T-helper 2 cell (primary cell): ENCODE measurements at regions not wholly inside any gene's neighbourhood (a gene's known extent, or its start where the extent isn't known, plus 50 kb on each side); places are given as distances from the start of the nearest gene placed in this dataset.

Experiments used
- DNase-seq, 5 experiments: peaks; one replicate each; pipeline versions ENCODE4 v3.0.0 to v3.0.0-alpha.2; 2012 to 2022

DNA sequence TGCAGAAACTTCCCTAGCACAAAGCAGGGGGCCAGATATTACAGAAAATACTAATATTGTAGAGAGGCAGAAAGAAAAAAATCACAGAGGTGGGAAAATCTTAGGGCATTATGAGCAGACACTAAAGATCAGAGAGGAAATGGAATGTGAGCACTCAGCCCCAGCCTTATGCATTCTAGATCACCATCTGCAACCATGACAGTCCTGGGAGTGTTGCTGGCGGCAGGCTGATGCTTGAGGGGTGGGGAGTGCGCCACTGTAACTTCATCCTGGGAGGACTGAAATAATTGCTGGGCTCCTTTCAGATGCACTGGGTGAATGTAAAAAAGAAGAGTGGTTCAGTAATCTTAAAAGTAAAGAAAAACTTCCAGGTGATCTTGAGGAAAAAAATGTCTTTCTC is 427.6 kb upstream of the SEMA6D start:
- no peak for DNase-seq

DNA sequence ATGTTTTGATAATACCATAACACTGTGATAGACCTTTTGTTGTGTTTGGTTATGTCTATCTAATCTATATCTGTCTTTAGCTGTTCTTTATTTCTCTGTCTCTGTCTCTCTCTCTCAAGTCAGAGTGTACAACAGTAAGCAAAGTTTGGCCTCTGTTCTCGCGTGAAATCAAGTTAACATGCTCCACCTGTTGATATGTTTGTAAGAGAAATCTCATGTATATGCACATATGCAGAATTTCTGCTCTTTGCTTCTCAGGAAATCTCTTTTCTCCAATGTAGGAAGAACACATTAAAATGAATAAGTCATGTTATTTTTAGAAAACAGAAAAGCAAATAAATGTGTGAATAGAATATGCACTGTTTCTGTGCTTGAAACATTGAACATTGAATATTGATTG is 425.5 kb upstream of the SEMA6D start:
- no peak for DNase-seq

- DNase-seq = no peak
These were observed 424.6 kb upstream of the SEMA6D start for GRCh38 chr15:47292638-47293190.

GRCh38 chr15:47293466-47294162 is 423.7 kb upstream of the SEMA6D start:
- DNase-seq = no peak

DNA sequence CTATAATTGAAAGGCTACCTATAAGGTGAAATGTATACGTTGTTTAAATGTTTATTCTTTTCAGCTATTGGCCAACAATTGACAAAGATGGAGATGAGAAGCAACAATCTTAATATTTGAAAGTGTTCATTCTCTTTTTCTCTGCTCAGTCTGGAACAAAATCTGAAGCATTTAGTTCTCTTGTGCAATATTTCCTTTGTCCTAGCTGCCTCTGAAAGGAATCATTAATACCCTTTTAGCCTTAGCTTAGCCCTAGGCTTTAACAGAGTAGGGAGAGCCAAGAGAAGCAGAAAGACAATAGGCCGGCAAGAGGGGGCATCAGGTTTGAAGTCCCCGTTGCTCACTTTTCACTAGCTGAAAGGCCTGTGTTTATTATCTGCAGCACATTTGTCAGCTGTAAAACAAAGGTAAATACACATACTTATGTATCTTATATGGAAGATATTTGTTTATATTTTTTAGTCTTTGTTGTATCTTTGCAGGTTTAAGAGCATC is 422.5 kb upstream of the SEMA6D start:
- no peak for DNase-seq

- DNase-seq = no peak
These were observed 420.4 kb upstream of the SEMA6D start for GRCh38 chr15:47296881-47297280.

DNA sequence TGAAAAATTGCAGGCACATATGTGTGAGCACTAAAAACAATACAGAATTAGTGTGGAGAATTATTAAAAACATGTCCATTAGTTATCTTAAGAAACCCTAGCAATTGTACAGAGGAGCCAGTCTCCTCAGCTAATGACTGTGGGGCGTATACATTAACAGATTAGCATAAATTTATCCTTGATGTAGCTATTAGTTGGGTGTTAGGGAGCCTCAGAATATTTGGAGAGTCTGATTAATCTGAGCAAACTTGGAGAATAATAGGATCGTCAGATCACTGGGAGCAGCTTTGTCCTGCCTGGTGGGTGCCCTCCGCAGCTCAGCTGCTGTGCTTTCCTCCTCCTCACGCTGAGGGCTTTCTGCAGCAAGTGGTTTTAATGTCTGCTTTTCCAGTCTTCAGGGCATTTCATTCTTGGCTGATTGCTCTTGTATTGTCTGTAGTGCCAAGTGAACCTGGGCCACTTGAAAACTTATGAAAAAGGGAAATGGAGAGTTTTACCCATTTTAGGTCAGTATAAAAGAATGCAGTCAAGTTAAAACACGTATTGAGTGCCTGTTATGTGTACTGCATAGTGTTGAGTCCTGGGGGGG is 417.4 kb upstream of the SEMA6D start:
- DNase-seq = no peak

DNA sequence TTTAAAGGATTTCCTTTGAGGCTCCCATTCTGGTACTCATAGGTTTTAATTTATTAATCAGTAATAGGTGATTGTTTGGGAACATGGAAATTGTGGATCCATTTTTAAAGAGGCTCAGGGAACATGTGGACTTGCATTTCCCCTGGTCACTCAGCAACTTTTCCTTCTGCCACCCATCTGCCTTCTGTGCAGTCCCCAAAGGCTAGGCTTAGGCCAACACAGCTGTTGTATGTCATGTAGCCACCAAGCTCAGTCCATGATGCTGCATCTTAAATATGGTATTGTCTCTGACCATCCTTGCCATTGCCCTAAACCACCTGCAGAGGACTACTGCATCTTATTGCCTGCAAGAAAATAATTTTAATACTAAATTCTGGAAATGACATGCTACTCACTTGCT is 416.7 kb upstream of the SEMA6D start:
- DNase-seq = no peak

GRCh38 chr15:47301481-47301880 is 415.8 kb upstream of the SEMA6D start:
- no peak for DNase-seq

- DNase-seq = no peak
These were observed 412.6 kb upstream of the SEMA6D start for GRCh38 chr15:47304656-47305055.

DNA sequence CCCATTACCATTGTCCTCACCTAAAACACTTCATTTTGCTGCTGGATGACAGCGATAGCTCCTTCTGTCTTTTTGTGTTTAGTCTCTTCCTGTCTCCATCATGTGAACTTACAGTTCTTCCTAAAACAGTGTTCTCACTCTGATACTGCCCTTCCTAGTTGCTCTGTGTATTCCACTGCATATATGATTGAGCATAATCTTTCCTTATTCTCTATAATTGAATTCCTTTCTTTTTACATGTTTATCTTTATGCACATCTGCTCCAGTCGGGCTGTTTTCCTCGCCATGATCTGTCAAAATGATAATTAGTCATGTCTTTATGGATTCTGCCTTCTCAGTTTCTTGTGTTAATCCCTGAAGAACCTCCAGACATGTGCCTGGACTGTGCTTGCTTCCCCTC is 405.1 kb upstream of the SEMA6D start:
- no peak for DNase-seq

- no peak for DNase-seq
These were observed 390.6 kb upstream of the SEMA6D start for GRCh38 chr15:47326410-47327333.

GRCh38 chr15:47331829-47332393 is 385.4 kb upstream of the SEMA6D start:
- DNase-seq = peak in 1 of 5 experiments; percentile 3

GRCh38 chr15:47332481-47332880 is 384.8 kb upstream of the SEMA6D start:
- DNase-seq = no peak

- DNase-seq = no peak
These were observed 383.6 kb upstream of the SEMA6D start for GRCh38 chr15:47333734-47334133.

DNA sequence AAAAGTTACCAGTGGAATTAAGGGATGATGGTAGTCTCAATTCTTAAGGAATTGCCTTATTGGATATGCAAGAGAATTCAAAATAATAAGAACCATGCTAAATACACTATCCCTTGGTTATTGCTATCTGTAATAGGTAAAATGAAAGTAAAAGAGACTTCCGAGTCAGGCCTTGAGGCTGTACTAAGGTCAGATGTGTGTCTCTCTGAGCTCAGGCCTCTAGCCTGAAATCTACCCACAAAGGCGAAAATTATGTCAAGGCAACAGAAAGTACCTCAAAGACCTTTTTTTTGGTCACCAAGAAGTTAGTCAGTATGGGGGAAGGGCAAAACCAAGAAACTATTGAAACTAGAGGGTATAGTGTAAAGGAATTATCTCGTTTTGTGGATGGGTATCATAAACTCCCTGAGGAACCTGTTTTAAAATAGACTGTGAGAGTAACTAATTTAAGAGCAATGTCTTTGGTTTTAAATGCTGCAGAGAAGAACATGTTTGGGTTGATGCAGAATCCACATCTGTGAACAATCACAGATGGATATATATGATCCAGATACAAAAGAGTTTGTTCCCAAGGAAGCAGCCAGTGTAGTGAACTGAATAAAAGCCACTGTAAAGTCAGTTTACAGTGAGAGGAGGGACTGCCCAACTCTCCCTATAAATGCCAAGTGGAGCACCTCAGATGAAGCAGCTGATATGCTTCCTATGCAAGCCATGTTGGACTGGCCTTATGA is 382.3 kb upstream of the SEMA6D start:
- no peak for DNase-seq

DNA sequence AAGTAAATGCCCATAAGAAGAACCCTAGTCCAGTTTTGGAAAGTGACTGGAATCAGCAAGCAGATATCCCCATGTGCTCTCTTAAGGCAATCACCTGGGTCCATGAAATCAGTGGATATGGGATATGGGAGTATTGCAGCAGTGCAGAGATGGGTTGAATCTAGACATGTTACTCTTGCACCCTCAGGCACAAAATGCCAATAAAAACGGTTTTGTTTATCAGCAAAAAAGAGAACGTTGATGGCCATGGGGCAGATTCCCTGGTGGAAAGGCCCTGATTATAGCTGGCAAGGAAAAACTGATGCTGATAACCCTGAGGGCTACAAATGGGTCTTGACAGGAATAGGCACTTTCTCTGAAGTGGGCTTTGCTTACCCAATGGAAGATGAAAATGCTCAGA is 380.2 kb upstream of the SEMA6D start:
- no peak for DNase-seq

DNA sequence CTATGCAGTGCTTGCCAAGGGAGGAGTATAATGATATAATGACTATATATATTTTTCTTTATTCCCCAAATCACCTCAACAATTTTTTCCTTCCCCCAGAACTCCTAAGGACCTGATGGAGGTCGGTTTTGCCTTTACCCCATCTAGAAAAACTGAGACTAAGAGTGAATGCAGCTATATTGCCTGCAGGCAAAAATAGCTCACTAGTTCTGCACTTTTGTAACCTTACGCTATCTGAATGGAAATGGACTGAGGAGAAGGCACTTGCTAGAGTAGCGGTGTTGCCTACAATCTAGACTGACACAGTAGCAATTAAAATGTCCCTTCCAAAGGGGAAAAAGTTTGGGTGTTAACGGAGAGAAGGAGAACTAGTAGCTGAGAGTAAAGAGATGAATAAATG is 379.5 kb upstream of the SEMA6D start:
- no peak for DNase-seq

DNA sequence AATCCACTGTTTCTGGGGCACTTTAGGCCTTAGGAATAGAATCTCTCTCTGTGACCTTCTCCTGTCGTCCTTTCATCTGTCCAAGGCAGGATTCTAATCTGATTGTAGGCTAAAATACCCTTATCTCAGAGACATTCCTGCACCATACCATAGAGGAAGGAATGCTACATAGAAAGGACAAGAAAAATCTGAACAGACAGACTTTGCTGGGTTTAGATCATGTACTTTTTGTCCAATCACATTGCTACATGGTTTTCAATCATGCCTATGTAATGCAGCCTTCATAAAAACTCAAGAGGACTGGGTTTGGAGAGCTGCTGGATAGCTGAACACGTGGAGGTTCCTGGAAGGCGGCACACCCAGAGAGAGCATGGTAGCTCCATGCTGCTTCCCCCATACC is 378.5 kb upstream of the SEMA6D start:
- no peak for DNase-seq

DNA sequence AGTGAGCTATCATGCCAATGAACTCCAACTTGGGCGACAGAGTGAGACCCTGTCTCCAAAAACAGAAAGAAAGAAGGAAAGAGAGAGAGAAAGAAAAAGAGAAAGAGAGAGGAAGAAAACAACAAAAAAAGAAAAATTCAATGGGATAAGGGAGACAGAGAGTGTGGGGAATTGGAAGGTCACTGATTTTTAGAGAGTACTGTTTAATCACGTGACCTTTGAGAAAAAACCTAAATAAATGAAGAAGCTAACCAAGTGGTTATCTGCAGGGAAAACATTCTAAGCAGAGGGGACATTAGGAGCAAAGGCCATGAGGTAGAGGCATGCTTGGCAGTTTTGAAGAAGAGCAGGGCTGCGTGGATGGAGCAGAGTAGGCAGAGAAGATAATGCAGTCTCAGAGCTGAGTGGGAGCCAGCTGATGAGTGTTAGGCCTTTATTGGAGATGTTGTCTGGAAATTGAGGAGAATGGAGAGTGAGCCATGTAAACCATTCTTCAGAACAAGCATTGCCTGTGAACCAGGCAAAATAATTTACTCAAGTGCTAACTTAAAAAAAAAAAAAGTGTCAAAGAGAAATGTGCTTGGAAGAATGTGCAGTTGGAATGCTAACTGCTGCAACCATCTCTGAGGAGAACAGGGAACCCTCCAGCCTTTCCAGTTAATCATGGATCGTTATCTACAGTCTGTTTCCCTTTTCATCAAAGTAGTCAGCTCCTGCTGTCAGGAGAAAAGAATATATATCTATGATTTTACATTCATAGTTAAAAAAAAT is 377.3 kb upstream of the SEMA6D start:
- no peak for DNase-seq

DNA sequence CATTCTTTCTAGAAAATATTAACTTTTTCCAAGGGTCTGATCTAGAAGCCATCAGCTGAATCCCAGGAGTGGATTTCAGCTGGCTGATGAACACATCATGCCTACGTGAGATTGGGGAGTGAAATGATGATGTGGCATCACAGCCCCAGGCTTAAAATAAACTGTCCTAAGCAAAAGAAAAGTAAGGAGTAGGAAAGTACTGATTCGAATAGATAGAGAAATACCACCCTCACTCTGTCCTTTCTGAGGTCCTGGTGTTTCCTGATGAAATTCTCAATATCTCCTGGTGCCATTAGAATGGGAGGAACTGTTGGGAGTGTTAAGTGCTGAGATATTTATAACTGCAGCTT is 376.8 kb upstream of the SEMA6D start:
- DNase-seq = no peak

- no peak for DNase-seq
These were observed 368.1 kb upstream of the SEMA6D start for GRCh38 chr15:47349179-47349578.
